ENCODE measurements at regions not wholly inside any gene's neighbourhood (a gene's known extent, or its start where the extent isn't known, plus 50 kb on each side); places are given as distances from the start of the nearest gene placed in this dataset.

GRCh38 chr12:60337839-60338549, 742.2 kb downstream of the SLC16A7 start:
- DNase-seq (ENCODE audit: low spot score), result no peak

- no peak for DNase-seq (ENCODE audit: low spot score)
Observed at GRCh38 chr12:60345442-60345841, 749.6 kb downstream of the SLC16A7 start.

- no peak for DNase-seq (ENCODE audit: low spot score)
Observed at GRCh38 chr12:60349232-60349978, 753.6 kb downstream of the SLC16A7 start.

GRCh38 chr12:60387356-60387755, 791.5 kb downstream of the SLC16A7 start:
- DNase-seq (ENCODE audit: low spot score), result no peak

GRCh38 chr12:60391051-60391450, 795.2 kb downstream of the SLC16A7 start:
- no peak for DNase-seq (ENCODE audit: low spot score)

- DNase-seq (ENCODE audit: low spot score), result no peak
Observed at GRCh38 chr12:60391791-60392190, 796.0 kb downstream of the SLC16A7 start.

GRCh38 chr12:60393093-60393492, 797.3 kb downstream of the SLC16A7 start:
- DNase-seq (ENCODE audit: low spot score), result no peak

- DNase-seq (ENCODE audit: low spot score), result no peak
Observed at GRCh38 chr12:60394665-60395064, 798.8 kb downstream of the SLC16A7 start.

- DNase-seq (ENCODE audit: low spot score), result no peak
Observed at GRCh38 chr12:60398547-60398946, 802.7 kb downstream of the SLC16A7 start.

- no peak for DNase-seq (ENCODE audit: low spot score)
Observed at GRCh38 chr12:60399064-60399463, 803.2 kb downstream of the SLC16A7 start.

- DNase-seq (ENCODE audit: low spot score), result no peak
Observed at GRCh38 chr12:60402996-60403395, 807.2 kb downstream of the SLC16A7 start.

- no peak for DNase-seq (ENCODE audit: low spot score)
Observed at GRCh38 chr12:60415351-60415750, 819.5 kb downstream of the SLC16A7 start.

- DNase-seq (ENCODE audit: low spot score), result no peak
Observed at GRCh38 chr12:60419986-60420385, 824.2 kb downstream of the SLC16A7 start.

GRCh38 chr12:60421741-60422140, 825.9 kb downstream of the SLC16A7 start:
- no peak for DNase-seq (ENCODE audit: low spot score)

- DNase-seq (ENCODE audit: low spot score), result no peak
Observed at GRCh38 chr12:60437297-60437696, 841.5 kb downstream of the SLC16A7 start.

GRCh38 chr12:60441577-60441976, 845.7 kb downstream of the SLC16A7 start:
- DNase-seq (ENCODE audit: low spot score), result no peak

- DNase-seq (ENCODE audit: low spot score), result no peak
Observed at GRCh38 chr12:60451457-60451856, 855.6 kb downstream of the SLC16A7 start.

- no peak for DNase-seq (ENCODE audit: low spot score)
Observed at GRCh38 chr12:60465060-60465459, 869.2 kb downstream of the SLC16A7 start.

- no peak for DNase-seq (ENCODE audit: low spot score)
Observed at GRCh38 chr12:60468546-60468945, 872.7 kb downstream of the SLC16A7 start.

GRCh38 chr12:60475825-60476224, 880.0 kb downstream of the SLC16A7 start:
- DNase-seq (ENCODE audit: low spot score), result no peak

GRCh38 chr12:60487284-60487683, 891.5 kb downstream of the SLC16A7 start:
- DNase-seq (ENCODE audit: low spot score), result no peak

- DNase-seq (ENCODE audit: low spot score), result no peak
Observed at GRCh38 chr12:60489071-60489470, 893.2 kb downstream of the SLC16A7 start.

GRCh38 chr12:60494244-60494643, 898.4 kb downstream of the SLC16A7 start:
- DNase-seq (ENCODE audit: low spot score), result no peak

GRCh38 chr12:60498656-60499055, 902.8 kb downstream of the SLC16A7 start:
- DNase-seq (ENCODE audit: low spot score), result no peak
